Left ventricle myocardium superior (tissue), 1 donor: ENCODE measurements at regions not wholly inside any gene's neighbourhood (a gene's known extent, or its start where the extent isn't known, plus 50 kb on each side); places are given as distances from the start of the nearest gene placed in this dataset.
"Not testable (repeated sequence)": the region's sequence is repeated elsewhere in the genome, so short reads cannot be mapped to it uniquely, and the experiment has no call there.

Experiments
- ATAC-seq: fragments of 200-7000 bp; cut with Tn5 transposase; one replicate; pipeline ENCODE4 v1.9.1; 2020; ENCODE audit warnings: mild to moderate bottlenecking, moderate library complexity
- DNase-seq: peaks from one replicate; pipeline ENCODE4 v3.0.0-alpha.2; 2020
- intact Hi-C: fragments of 100-400 bp; cut with micrococcal nuclease; formaldehyde crosslinking; loops from one replicate; pipeline ENCODE4 v1.11.0; 2022
- donor health status: DM: no; HTN: yes; CAD: no; lungs with severe emphysema.

- intact Hi-C loops, DNase-seq, ATAC-seq: not testable (repeated sequence)
Observed at GRCh38 chr18:30672439-30672838, 370.1 kb downstream of the DSC3 start.

- no peak for DNase-seq
- no peak for ATAC-seq
- intact Hi-C loops, result no loop called here
Observed at GRCh38 chr18:30658306-30658705, 384.2 kb downstream of the DSC3 start.

DNA sequence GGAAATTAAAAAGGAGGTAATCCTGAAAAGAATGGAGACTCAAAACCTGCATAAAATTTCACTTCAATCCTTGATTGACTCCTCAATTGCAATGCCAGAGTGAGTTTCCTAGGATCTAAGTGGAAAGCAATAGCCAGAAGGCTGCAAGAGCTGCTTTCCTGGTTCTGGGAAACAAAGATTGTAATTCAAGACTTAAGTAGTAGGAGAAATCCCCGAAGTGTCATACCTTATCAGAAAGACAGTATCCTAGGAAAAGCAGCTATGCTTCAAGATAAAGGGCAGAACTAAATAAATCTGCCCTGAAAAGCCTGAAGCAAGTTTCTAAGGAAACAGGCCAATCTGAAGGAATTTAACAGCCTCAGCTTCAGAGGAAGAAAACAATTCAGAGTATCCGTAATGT, 390.2 kb downstream of the DSC3 start:
- no peak for DNase-seq
- intact Hi-C loops, result no loop called here
- no peak for ATAC-seq

DNA sequence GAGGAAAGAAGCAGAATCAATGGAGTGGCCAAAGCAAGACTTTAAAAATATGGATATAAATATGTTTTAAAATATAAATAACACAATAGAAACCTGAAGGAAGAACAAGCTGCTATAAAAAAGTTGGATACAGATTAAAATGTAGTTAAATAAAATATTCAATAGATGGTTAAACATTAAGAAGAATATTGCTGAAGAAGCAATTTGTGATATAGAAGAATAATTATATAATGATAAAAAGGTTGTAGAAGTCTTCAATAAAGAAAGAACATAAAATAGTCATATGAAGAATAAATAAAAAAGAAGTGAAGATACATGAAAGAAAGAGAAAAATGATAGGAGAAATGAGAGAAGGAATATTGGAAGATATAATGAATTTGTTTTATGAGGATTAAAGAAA, 392.0 kb downstream of the DSC3 start:
- intact Hi-C loops, result no loop called here
- ATAC-seq, result no peak
- DNase-seq, result no peak

DNA sequence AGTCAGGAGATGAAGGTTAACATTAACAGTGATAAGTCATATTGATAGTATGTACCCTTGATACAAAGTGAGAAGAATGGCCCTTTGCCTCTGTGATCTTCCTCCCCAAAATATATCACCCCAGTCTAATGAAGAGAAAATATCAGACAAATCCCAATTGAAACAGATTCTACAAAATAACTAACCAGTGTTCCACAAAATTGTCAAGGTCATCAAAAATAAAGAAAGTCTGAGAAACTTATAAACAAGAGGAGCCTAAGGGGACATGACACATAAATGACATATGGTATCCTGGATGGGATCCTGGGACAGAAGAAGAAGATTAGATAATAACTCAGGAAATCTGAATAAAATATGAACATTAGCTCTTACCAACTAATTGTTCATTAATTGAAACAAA, 398.4 kb downstream of the DSC3 start:
- no peak for DNase-seq
- intact Hi-C loops, result no loop called here
- ATAC-seq, result no peak

DNA sequence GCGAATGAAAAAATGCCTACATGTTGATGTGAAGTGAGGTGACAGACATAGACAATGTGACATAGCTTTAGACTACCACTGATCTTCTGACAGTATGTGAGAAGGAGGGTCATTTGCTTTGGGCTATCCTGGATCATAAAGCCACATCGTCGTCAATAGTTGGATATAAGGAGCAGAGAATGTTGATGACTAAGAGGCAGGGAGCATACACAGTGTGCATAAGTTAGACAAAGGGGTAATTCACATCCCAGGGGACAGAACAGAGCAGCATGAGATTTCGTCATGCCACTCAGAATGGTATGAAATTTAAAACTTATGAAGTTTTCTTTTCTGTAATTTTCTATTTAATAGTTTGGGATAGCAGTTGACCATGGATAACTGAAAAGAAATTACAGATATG, 403.2 kb downstream of the DSC3 start:
- DNase-seq (no peak), ATAC-seq (no peak)
- intact Hi-C loops, result no loop called here

DNA sequence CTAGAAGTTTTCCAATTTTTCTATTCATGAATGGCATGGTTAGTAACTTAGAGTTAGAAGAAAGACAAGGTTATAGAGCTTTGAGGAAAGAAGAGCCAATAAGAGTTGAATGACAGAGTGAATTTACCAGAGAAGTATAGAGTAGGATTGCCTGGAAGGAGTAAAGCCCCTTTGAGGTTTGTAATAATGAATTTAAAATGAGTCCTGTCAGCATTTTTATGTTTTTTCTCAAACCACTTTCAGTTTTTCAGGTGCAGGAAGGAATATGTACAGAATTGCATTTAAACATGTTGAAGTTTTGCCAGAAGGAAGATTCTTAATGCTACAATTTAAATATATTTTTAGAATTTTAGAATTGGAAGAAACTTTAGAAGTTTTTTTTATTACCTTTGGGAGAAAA, 408.3 kb downstream of the DSC3 start:
- intact Hi-C loops, result no loop called here
- DNase-seq (no peak), ATAC-seq (no peak)

GRCh38 chr18:30632071-30632698, 410.4 kb downstream of the DSC3 start:
- no peak for ATAC-seq

GRCh38 chr18:30625961-30626360, 416.6 kb downstream of the DSC3 start:
- DNase-seq, result no peak
- intact Hi-C loops, result no loop called here
- no peak for ATAC-seq

More at GRCh38 chr18:30632071-30632698, 410.4 kb downstream of the DSC3 start:
- intact Hi-C loops, result no loop called here
- DNase-seq, result no peak

- ATAC-seq, result no peak
- no peak for DNase-seq
- intact Hi-C loops, result no loop called here
Observed at GRCh38 chr18:30623401-30624065, 419.0 kb downstream of the DSC3 start.

DNA sequence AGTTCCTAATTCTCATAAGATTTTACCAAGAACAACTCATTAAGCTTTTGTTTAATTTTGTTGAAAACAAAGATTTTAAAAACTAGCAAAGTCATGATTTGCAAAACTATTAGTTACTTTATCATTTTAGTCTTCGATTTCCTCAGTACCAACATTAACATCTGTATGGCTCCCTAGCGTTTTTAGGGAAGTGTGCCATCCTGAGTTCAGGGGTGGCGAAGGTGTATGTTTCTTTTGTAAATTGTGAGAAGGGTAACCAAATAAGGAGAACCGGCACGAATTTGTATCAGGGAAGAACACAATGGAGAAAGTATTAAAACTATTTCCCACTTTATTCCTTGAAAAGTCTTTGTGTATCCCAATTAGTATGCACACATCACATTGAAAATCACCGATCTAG, 419.9 kb downstream of the DSC3 start:
- no peak for DNase-seq
- ATAC-seq, result no peak
- intact Hi-C loops, result no loop called here

- no peak for DNase-seq
- ATAC-seq, result no peak
- intact Hi-C loops, result no loop called here
Observed at GRCh38 chr18:30622104-30622503, 420.4 kb downstream of the DSC3 start.

- intact Hi-C loops, result no loop called here
- ATAC-seq, result no peak
- DNase-seq, result no peak
Observed at GRCh38 chr18:30618567-30618966, 424.0 kb downstream of the DSC3 start.

- ATAC-seq (no peak), DNase-seq (no peak)
- intact Hi-C loops, result no loop called here
Observed at GRCh38 chr18:30616414-30616813, 426.1 kb downstream of the DSC3 start.

- ATAC-seq (no peak), DNase-seq (no peak)
- intact Hi-C loops, result no loop called here
Observed at GRCh38 chr18:30613467-30613801, 429.1 kb downstream of the DSC3 start.

DNA sequence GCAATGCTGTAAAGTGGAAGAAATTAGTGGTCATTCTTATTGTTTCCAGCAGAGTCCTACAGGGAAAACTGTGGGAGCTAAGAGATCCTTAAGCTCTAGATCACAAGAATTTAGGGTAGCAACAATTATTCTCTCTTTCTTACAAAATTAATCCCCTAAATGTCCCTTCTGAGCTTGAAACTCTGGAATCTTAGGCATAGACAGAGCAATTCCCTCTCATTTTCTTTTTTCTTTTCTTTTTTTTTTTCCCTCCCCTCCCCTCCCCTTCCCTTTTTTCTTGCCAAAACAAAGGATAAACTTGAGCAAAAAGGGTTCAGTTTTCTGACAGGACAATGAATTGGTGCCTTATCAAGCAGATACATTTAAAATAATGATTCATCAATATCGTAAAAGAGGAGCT, 441.0 kb downstream of the DSC3 start:
- intact Hi-C loops, result no loop called here
- ATAC-seq (no peak), DNase-seq (no peak)

DNA sequence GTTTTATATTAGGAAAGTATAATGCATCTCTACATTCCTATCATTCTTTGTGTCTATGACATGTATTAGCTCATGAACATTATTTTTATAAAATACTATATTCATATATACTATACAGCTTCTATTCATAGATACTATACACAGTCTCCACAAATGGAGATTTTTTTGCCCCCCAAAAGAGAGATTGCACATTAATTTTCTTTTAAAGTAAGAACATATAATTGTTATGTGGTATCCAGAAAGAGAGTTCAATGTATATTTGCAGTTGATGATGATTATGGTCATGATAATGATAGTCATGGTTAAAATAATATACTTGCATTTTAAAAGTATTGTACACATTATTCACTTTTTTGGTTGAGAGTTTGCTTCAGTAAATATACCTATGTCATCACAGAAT, 445.3 kb downstream of the DSC3 start:
- ATAC-seq, result no peak
- no peak for DNase-seq
- intact Hi-C loops, result no loop called here

GRCh38 chr18:30596635-30597034, 445.9 kb downstream of the DSC3 start:
- intact Hi-C loops, result no loop called here
- DNase-seq (no peak), ATAC-seq (no peak)

GRCh38 chr18:30595942-30596341, 446.6 kb downstream of the DSC3 start:
- ATAC-seq, result no peak
- DNase-seq, result no peak
- intact Hi-C loops, result no loop called here

DNA sequence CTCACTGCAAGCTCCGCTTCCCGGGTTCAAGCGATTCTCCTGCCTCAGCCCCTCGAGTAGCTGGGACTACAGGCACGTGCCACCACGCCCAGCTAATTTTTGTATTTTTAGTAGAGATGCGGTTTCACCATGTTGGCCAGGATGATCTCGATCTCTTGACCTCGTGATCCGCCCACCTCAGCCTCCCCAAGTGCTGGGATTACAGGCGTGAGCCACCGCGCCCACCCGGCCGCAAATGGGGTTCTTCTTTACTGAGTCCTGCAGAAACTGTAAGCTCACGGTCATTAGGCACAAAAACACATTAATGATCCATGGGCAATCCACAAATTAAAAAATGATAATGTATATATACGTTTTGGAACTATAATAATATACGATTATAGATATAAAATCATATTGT, 447.6 kb downstream of the DSC3 start:
- intact Hi-C loops, ATAC-seq, DNase-seq: not testable (repeated sequence)

- intact Hi-C loops, result no loop called here
- DNase-seq (no peak), ATAC-seq (no peak)
Observed at GRCh38 chr18:30591462-30591861, 451.1 kb downstream of the DSC3 start.
